Uterus (tissue), 3 donors: ENCODE measurements at regions not wholly inside any gene's neighbourhood (a gene's known extent, or its start where the extent isn't known, plus 50 kb on each side); places are given as distances from the start of the nearest gene placed in this dataset.

ENCODE experiments used
- DNase-seq, 2 donors: peaks; one replicate each; pipeline ENCODE4 v3.0.0-alpha.2; 2019 to 2020
- H3K27ac ChIP-seq, 2 donors: fragments of 200-600 bp; sonication (generic); 1 replicate in 1 of 2; 2 replicates in 1 of 2; pipeline ENCODE4 v1.5.1; 2016 to 2018
- H3K27me3 ChIP-seq, 2 donors: fragments of 200-600 bp; sonication (generic); one replicate each; pipeline ENCODE4 v1.5.1; 2018 to 2019; ENCODE audit warnings: control low read depth in 1 of 2
- H3K36me3 ChIP-seq, 2 donors: fragments of 200-600 bp; sonication (generic); one replicate each; pipeline ENCODE4 v1.5.1; 2019; ENCODE audit warnings: control low read depth in 1 of 2
- H3K4me1 ChIP-seq, 2 donors: fragments of 200-600 bp; sonication (generic); one replicate each; pipeline ENCODE4 v1.5.1; 2018 to 2019; ENCODE audit warnings: control low read depth in 1 of 2
- H3K4me3 ChIP-seq, 2 donors: fragments of 200-600 bp; sonication (generic); 1 replicate in 1 of 2; 2 replicates in 1 of 2; pipeline ENCODE4 v1.5.1; 2018 to 2019; ENCODE audit warnings: mild to moderate bottlenecking in 1 of 2
- H3K9me3 ChIP-seq, 2 donors: fragments of 200-600 bp; sonication (generic); one replicate each; pipeline ENCODE4 v1.5.1; 2019; ENCODE audit warnings: control low read depth in 1 of 2
- CTCF ChIP-seq, 4 experiments: fragments of 200-600 bp in 2 of 4; fragments of 450-650 bp in 2 of 4; sonication (generic) in 2 of 4; IDR thresholded peaks; one replicate each; pipeline ENCODE4 v1.5.1; 2016 to 2019; ENCODE audit warnings: antibody characterized with exemption in 4 of 4, mild to moderate bottlenecking in 2 of 4, moderate library complexity in 1 of 4
- POLR2A ChIP-seq, 2 donors: fragments of 450-650 bp; IDR thresholded peaks; one replicate each; pipeline ENCODE4 v1.6.1; 2016; ENCODE audit warnings: antibody characterized with exemption in 2 of 2, mild to moderate bottlenecking in 1 of 2, moderate library complexity in 1 of 2
- intact Hi-C: fragments of 100-400 bp; cut with DNase I; formaldehyde crosslinking; loops from one replicate; pipeline ENCODE4 v1.15.1; 2023; ENCODE audit warnings: low total_unique reads
- donor health status: DM: yes; HTN: yes; CAD: no.

GRCh38 chr18:37922162-37922561 is 356.6 kb upstream of the CELF4 start:
- H3K36me3 ChIP-seq: no peaks in the 10 kb centered on the region
- no peaks in the 10 kb centered on the region for H3K4me1 ChIP-seq
- H3K27me3 ChIP-seq: no peaks in the 10 kb centered on the region
- H3K27ac ChIP-seq: no peak overlapping the region
- TF ChIP-seq CTCF (IDR thresholded peaks at IDR 0.05) (no peak), POLR2A (IDR thresholded peaks at IDR 0.05) (no peak)
- H3K4me3 ChIP-seq: no peak overlapping the region
- intact Hi-C loops: no loop called here
- DNase-seq: no peak
- no peaks in the 10 kb centered on the region for H3K9me3 ChIP-seq

GRCh38 chr18:37920865-37921264 is 355.3 kb upstream of the CELF4 start:
- DNase-seq: no peak
- TF ChIP-seq POLR2A (IDR thresholded peaks at IDR 0.05): no peak
- no peak for TF ChIP-seq CTCF (IDR thresholded peaks at IDR 0.05)
- H3K9me3 ChIP-seq: no peaks in the 10 kb centered on the region
- no peaks in the 10 kb centered on the region for H3K4me1 ChIP-seq
- intact Hi-C loops: no loop called here
- no peak overlapping the region for H3K27ac ChIP-seq
- no peaks in the 10 kb centered on the region for H3K27me3 ChIP-seq
- H3K36me3 ChIP-seq: no peaks in the 10 kb centered on the region
- H3K4me3 ChIP-seq: no peak overlapping the region

GRCh38 chr18:37913051-37913450 is 347.5 kb upstream of the CELF4 start:
- intact Hi-C loops: no loop called here
- no peak overlapping the region for H3K4me3 ChIP-seq
- no peak for DNase-seq
- no peaks in the 10 kb centered on the region for H3K9me3 ChIP-seq
- TF ChIP-seq POLR2A (IDR thresholded peaks at IDR 0.05) (no peak), CTCF (IDR thresholded peaks at IDR 0.05) (no peak)
- H3K27ac ChIP-seq: no peak overlapping the region
- H3K27me3 ChIP-seq: no peaks in the 10 kb centered on the region
- no peaks in the 10 kb centered on the region for H3K4me1 ChIP-seq
- H3K36me3 ChIP-seq: no peaks in the 10 kb centered on the region

GRCh38 chr18:37902344-37902743 is 336.7 kb upstream of the CELF4 start:
- TF ChIP-seq CTCF (IDR thresholded peaks at IDR 0.05): no peak
- TF ChIP-seq POLR2A (IDR thresholded peaks at IDR 0.05): no peak
- H3K27ac ChIP-seq: no peak overlapping the region
- intact Hi-C loops: no loop called here
- H3K4me1 ChIP-seq: no peaks in the 10 kb centered on the region
- no peaks in the 10 kb centered on the region for H3K27me3 ChIP-seq
- H3K9me3 ChIP-seq: no peaks in the 10 kb centered on the region
- H3K36me3 ChIP-seq: no peaks in the 10 kb centered on the region
- DNase-seq: no peak
- H3K4me3 ChIP-seq: no peak overlapping the region

GRCh38 chr18:37900326-37900725 is 334.7 kb upstream of the CELF4 start:
- H3K9me3 ChIP-seq: no peaks in the 10 kb centered on the region
- no peaks in the 10 kb centered on the region for H3K4me1 ChIP-seq
- H3K4me3 ChIP-seq: no peak overlapping the region
- no peaks in the 10 kb centered on the region for H3K36me3 ChIP-seq
- TF ChIP-seq CTCF (IDR thresholded peaks at IDR 0.05): no peak
- TF ChIP-seq POLR2A (IDR thresholded peaks at IDR 0.05): no peak
- intact Hi-C loops: no loop called here
- no peak for DNase-seq
- no peaks in the 10 kb centered on the region for H3K27me3 ChIP-seq
- H3K27ac ChIP-seq: no peak overlapping the region
